ENCODE measurements at regions not wholly inside any gene's neighbourhood (a gene's known extent, or its start where the extent isn't known, plus 50 kb on each side); places are given as distances from the start of the nearest gene placed in this dataset.

- TF ChIP-seq ZNF274 (IDR thresholded peaks at IDR 0.05; ENCODE audit: low read depth, low read length) (no peak), YY1 (IDR thresholded peaks at IDR 0.05; ENCODE audit: insufficient read depth, insufficient read length) (no peak)
These were observed 1511.0 kb downstream of the ARAP2 start for GRCh38 chr4:34733185-34733941.

Data from NT2/D1 (cell line).